Ascending aorta (tissue), 2 donors: ENCODE measurements at regions not wholly inside any gene's neighbourhood (a gene's known extent, or its start where the extent isn't known, plus 50 kb on each side); places are given as distances from the start of the nearest gene placed in this dataset.
"Not testable (repeated sequence)": the region's sequence is repeated elsewhere in the genome, so short reads cannot be mapped to it uniquely, and the experiment has no call there.

Source experiments
- DNase-seq, 2 donors: peaks; one replicate each; pipeline ENCODE4 v3.0.0-alpha.2; 2019; ENCODE audit warnings: low spot score in 2 of 2
- H3K27ac ChIP-seq, 2 donors: fragments of 200-600 bp; sonication (generic); one replicate each; pipeline ENCODE4 v1.5.1; 2016 to 2017; ENCODE audit warnings: mild to moderate bottlenecking in 1 of 2
- H3K27me3 ChIP-seq: fragments of 200-600 bp; sonication (generic); one replicate; pipeline ENCODE4 v1.5.1; 2017
- H3K36me3 ChIP-seq, 2 donors: fragments of 200-600 bp; sonication (generic); one replicate each; pipeline ENCODE4 v1.5.1; 2016
- H3K4me1 ChIP-seq, 2 donors: fragments of 200-600 bp; sonication (generic); one replicate each; pipeline ENCODE4 v1.5.1; 2016 to 2017; ENCODE audit warnings: mild to moderate bottlenecking in 1 of 2
- H3K4me3 ChIP-seq, 2 donors: fragments of 200-600 bp; sonication (generic); one replicate each; pipeline ENCODE4 v1.5.1; 2016 to 2017; ENCODE audit warnings: mild to moderate bottlenecking in 1 of 2
- H3K9me3 ChIP-seq, 2 donors: fragments of 200-600 bp; sonication (generic); one replicate each; pipeline ENCODE4 v1.5.1; 2016
- intact Hi-C: fragments of 100-400 bp; cut with DNase I; formaldehyde crosslinking; loops from one replicate; pipeline ENCODE4 v1.15.1; 2023
- TF ChIP-seq, protein P1 (sequence below), 3 experiments: fragments of 200-600 bp in 2 of 3; fragments of 450-650 bp in 1 of 3; sonication (generic) in 2 of 3; IDR thresholded peaks; one replicate each; pipeline ENCODE4 v1.5.1; 2016 to 2019; ENCODE audit warnings: antibody characterized with exemption in 3 of 3, mild to moderate bottlenecking in 1 of 3, moderate library complexity in 1 of 3

GRCh38 chr5:101461455-101461854, 558.4 kb upstream of the ST8SIA4 start:
- no peak overlapping the region for H3K4me3 ChIP-seq
- H3K36me3 ChIP-seq: no peaks in the 10 kb centered on the region
- DNase-seq: no peak
- intact Hi-C loops: no loop called here
- H3K27ac ChIP-seq: no peak overlapping the region
- TF ChIP-seq, protein P1, sequence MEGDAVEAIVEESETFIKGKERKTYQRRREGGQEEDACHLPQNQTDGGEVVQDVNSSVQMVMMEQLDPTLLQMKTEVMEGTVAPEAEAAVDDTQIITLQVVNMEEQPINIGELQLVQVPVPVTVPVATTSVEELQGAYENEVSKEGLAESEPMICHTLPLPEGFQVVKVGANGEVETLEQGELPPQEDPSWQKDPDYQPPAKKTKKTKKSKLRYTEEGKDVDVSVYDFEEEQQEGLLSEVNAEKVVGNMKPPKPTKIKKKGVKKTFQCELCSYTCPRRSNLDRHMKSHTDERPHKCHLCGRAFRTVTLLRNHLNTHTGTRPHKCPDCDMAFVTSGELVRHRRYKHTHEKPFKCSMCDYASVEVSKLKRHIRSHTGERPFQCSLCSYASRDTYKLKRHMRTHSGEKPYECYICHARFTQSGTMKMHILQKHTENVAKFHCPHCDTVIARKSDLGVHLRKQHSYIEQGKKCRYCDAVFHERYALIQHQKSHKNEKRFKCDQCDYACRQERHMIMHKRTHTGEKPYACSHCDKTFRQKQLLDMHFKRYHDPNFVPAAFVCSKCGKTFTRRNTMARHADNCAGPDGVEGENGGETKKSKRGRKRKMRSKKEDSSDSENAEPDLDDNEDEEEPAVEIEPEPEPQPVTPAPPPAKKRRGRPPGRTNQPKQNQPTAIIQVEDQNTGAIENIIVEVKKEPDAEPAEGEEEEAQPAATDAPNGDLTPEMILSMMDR (IDR thresholded peaks at IDR 0.05): no peak
- no peaks in the 10 kb centered on the region for H3K4me1 ChIP-seq
- no peaks in the 10 kb centered on the region for H3K9me3 ChIP-seq
- H3K27me3 ChIP-seq: no peaks in the 10 kb centered on the region

DNA sequence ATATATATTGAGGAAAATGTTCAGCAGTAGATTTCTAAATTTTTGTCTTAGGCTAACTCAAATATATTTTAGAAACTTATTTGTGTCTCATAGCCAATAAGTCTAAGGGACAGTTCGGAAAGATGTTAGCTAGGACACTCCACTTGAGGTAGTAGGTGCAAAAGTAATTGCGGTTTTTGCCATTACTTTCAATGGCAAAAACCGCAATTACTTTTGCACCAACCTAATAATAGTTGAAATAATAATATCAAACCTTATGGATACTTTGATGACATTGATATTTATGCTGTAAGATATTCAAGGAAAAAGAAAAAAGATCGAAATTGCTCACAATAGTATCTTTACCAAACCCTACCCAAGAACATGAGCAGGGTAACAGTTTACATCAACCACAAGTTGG, 555.5 kb upstream of the ST8SIA4 start:
- DNase-seq: no peak
- intact Hi-C loops: no loop called here
- H3K27me3 ChIP-seq: no peaks in the 10 kb centered on the region
- no peaks in the 10 kb centered on the region for H3K9me3 ChIP-seq
- no peaks in the 10 kb centered on the region for H3K4me1 ChIP-seq
- TF ChIP-seq, protein P1 (IDR thresholded peaks at IDR 0.05): no peak
- H3K4me3 ChIP-seq: no peak overlapping the region
- H3K27ac ChIP-seq: no peak overlapping the region
- H3K36me3 ChIP-seq: no peaks in the 10 kb centered on the region

DNA sequence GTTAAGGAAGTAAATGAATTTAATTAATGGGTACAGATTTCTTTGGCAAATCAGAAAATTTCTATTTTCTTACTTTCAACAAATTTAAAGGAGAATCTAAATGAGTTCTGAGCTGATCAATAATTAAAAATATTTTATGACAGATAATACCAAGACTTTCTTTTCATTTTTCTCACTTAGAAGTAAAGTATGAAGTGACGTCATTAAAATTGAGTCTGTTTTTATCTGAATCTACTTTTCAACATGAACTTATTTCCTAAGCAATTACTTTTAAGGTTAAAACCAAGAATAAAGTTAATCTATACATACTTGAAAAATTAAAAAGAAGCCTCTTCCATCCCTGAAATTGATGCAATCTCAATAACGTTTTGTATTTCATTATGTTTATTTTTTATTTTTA, 552.8 kb upstream of the ST8SIA4 start:
- Histone ChIP-seq H3K36me3 (no peaks in the 10 kb centered on the region), H3K4me1 (no peaks in the 10 kb centered on the region), H3K27ac (no peak overlapping the region), H3K4me3 (no peak overlapping the region), H3K9me3 (peaks cover 0 to 9% of the 10 kb centered on the region in 2 donors), H3K27me3 (no peaks in the 10 kb centered on the region)
- DNase-seq: no peak
- intact Hi-C loops: no loop called here
- TF ChIP-seq, protein P1 (IDR thresholded peaks at IDR 0.05): no peak

GRCh38 chr5:101455048-101455447, 552.0 kb upstream of the ST8SIA4 start:
- Histone ChIP-seq H3K4me1 (no peaks in the 10 kb centered on the region), H3K36me3 (no peaks in the 10 kb centered on the region), H3K27ac (no peak overlapping the region), H3K27me3 (no peaks in the 10 kb centered on the region), H3K9me3 (peaks cover 0 to 9% of the 10 kb centered on the region in 2 donors), H3K4me3 (no peak overlapping the region)
- DNase-seq: no peak
- intact Hi-C loops: no loop called here
- TF ChIP-seq, protein P1 (IDR thresholded peaks at IDR 0.05): no peak

GRCh38 chr5:101442281-101442680, 539.2 kb upstream of the ST8SIA4 start:
- H3K9me3 ChIP-seq, H3K27me3 ChIP-seq, H3K4me1 ChIP-seq, intact Hi-C loops, H3K36me3 ChIP-seq, H3K4me3 ChIP-seq, DNase-seq, H3K27ac ChIP-seq: not testable (repeated sequence)

DNA sequence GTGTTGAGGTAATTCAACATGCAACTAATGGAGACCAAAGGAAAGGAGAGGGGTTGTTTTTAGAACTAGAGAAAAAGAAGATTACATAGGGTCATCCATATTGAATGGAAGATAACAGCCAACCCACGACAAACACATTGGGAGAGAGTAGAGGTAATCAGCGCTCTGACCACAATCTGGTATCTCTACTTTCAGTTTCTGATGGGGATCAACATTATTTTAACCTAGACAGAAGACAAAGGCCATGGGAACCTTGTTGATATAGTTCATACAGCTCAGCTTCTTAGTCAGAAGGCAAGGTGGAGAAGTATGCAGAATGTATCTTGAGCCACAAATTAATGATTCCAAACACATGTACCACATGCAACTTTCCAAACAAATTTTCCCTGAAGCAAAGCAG, 537.1 kb upstream of the ST8SIA4 start:
- H3K4me1 ChIP-seq: no peaks in the 10 kb centered on the region
- no peaks in the 10 kb centered on the region for H3K9me3 ChIP-seq
- no peaks in the 10 kb centered on the region for H3K36me3 ChIP-seq
- DNase-seq: no peak
- no peak overlapping the region for H3K27ac ChIP-seq
- intact Hi-C loops: no loop called here
- no peak overlapping the region for H3K4me3 ChIP-seq
- TF ChIP-seq, protein P1 (IDR thresholded peaks at IDR 0.05): no peak
- no peaks in the 10 kb centered on the region for H3K27me3 ChIP-seq
